COR-L47 (cell line): ENCODE measurements at regions not wholly inside any gene's neighbourhood (a gene's known extent, or its start where the extent isn't known, plus 50 kb on each side); places are given as distances from the start of the nearest gene placed in this dataset.

Source experiments
- DNase-seq: peaks from one replicate; lab custom pipeline; 2025; lab: John Stamatoyannopoulos, UW

GRCh38 chr12:24044941-24045703, 95.7 kb upstream of the SOX5 start:
- DNase-seq = no peak

- DNase-seq = no peak
These were observed 93.2 kb upstream of the SOX5 start for GRCh38 chr12:24042651-24043050.

GRCh38 chr12:24039113-24039525, 89.6 kb upstream of the SOX5 start:
- DNase-seq = no peak

- no peak for DNase-seq
These were observed 88.9 kb upstream of the SOX5 start for GRCh38 chr12:24038211-24038997.

- no peak for DNase-seq
These were observed 87.2 kb upstream of the SOX5 start for GRCh38 chr12:24036438-24037216.

- no peak for DNase-seq
These were observed 85.4 kb upstream of the SOX5 start for GRCh38 chr12:24034894-24035293.

GRCh38 chr12:24034160-24034559, 84.7 kb upstream of the SOX5 start:
- DNase-seq = no peak

- no peak for DNase-seq
These were observed 77.9 kb upstream of the SOX5 start for GRCh38 chr12:24027352-24027751.

GRCh38 chr12:24025153-24025798, 75.8 kb upstream of the SOX5 start:
- no peak for DNase-seq

- DNase-seq = no peak
These were observed 73.6 kb upstream of the SOX5 start for GRCh38 chr12:24023081-24023480.

- no peak for DNase-seq
These were observed 71.7 kb upstream of the SOX5 start for GRCh38 chr12:24021164-24021502.

- DNase-seq = no peak
These were observed 71.1 kb upstream of the SOX5 start for GRCh38 chr12:24020397-24021163.

- DNase-seq = no peak
These were observed 66.3 kb upstream of the SOX5 start for GRCh38 chr12:24015833-24016160.

- DNase-seq = no peak
These were observed 65.7 kb upstream of the SOX5 start for GRCh38 chr12:24014915-24015832.

GRCh38 chr12:24014240-24014639, 64.8 kb upstream of the SOX5 start:
- DNase-seq = no peak

GRCh38 chr12:24012528-24012927, 63.1 kb upstream of the SOX5 start:
- no peak for DNase-seq

- no peak for DNase-seq
These were observed 62.5 kb upstream of the SOX5 start for GRCh38 chr12:24011927-24012507.

GRCh38 chr12:24008166-24008565, 58.7 kb upstream of the SOX5 start:
- no peak for DNase-seq
